ENCODE measurements at regions not wholly inside any gene's neighbourhood (a gene's known extent, or its start where the extent isn't known, plus 50 kb on each side); places are given as distances from the start of the nearest gene placed in this dataset.
"Not testable (repeated sequence)": the region's sequence is repeated elsewhere in the genome, so short reads cannot be mapped to it uniquely, and the experiment has no call there.

GRCh38 chr10:33952692-33953360 is 618.4 kb upstream of the NRP1 start:
- no peak for DNase-seq

DNA sequence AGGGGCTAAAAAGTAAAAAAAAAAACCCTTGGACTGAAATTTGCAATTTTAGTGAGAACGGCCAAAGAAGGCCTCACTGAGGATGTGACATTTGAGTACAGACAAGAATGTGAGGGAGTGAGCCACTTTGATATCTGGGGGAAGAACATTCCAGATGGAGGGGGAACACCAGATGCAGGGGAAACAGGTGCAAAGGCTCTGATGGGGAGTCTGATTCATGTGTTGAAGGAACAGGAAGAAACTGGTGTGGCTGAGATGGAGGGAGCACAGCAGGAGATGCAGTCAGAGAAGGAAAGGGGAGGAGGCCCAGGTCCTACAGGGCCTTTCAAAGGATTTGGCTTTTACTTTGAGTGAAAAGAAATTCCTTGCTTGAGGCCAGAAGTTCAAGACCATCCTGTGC is 615.7 kb upstream of the NRP1 start:
- DNase-seq = no peak

GRCh38 chr10:33947544-33947943 is 613.1 kb upstream of the NRP1 start:
- no peak for DNase-seq

GRCh38 chr10:33945051-33945450 is 610.6 kb upstream of the NRP1 start:
- DNase-seq = no peak

DNA sequence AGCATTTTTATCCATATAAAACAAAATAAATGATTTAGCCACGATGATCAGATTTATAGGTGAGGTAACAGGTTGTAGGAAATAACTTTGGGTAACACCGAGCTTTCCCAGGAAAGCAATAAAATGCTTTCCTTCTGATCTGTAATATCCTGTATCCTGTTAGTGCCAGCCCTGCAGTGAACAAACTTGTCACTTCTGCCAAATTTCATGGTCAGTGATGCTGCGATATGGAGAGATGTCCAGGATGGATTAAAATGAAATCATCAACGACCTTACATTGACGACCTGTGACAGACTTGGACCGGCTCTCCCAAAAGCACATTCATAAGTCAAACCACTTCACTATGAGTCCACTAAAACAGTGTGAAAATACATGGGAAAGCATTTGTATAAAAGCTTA is 608.0 kb upstream of the NRP1 start:
- no peak for DNase-seq

DNA sequence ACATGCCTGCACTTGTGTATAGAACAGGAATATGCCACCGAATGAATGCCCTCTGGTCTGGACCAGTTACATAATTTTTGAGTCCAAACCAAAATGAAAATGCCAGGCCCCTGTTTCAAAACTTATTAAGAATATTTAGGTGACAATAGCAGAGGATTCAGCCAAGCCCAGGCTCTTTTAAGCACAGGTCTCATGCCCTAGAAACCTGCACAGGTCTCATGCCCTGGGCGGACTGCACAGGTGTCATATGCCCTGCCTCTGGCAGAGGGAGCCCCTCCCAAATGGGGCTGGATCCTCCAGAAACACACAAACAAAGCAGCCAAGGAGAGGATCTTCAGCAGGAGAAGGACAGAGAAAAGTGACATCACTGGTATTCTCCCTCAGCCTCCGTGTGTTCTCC is 605.4 kb upstream of the NRP1 start:
- DNase-seq = no peak

GRCh38 chr10:33939410-33939809 is 604.9 kb upstream of the NRP1 start:
- DNase-seq = no peak

DNA sequence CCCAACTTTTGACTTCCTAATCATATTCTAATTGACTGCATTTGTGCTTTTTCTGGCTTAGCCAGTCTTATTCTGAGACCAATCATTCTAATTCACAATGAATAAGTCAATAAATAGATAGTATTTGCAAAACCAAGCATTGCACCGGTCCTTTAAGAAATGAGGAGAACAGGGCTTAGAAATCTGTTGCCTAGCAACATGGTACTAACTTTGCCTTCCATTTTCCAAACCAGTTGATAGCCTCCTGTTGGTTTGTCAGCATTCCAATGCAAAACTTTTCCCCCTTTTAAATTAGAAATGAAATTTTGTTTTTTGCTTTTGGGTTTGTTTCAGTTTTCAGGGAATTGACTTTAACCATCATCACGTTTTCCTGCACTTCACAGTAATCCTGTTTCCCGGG is 603.5 kb upstream of the NRP1 start:
- no peak for DNase-seq

DNA sequence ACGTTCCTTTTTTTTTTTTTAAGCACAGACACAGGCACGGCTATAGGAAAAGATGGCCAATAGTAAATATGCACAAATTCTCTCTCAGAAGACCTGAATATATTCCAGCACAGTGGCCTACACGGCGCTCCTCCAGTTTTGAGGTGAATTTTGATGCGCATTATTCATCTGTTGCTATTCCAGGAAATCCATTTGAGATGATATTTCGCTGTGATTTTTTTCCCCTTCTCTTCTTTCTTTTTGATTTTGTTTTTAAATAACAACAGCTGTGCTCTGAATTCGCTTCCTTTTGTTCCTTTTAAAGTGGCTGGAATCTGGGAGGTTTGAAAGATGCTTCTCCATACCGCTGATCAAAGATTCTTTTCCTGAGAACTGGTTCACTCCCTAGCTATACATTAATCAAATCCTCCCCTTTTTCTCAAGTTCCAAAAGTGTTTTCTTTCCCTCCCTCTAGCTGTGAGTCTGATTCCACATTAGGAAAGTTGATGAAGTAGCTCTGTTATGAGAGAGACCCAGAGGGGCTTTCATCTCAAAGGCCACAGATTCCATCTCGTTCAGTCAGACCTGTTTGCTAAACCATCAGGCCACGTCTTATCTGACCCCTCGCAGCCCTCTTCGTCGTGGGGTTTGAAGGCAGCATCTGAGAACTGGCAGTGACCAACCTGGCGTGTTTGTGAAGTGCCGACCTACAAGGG is 602.7 kb upstream of the NRP1 start:
- no peak for DNase-seq

DNA sequence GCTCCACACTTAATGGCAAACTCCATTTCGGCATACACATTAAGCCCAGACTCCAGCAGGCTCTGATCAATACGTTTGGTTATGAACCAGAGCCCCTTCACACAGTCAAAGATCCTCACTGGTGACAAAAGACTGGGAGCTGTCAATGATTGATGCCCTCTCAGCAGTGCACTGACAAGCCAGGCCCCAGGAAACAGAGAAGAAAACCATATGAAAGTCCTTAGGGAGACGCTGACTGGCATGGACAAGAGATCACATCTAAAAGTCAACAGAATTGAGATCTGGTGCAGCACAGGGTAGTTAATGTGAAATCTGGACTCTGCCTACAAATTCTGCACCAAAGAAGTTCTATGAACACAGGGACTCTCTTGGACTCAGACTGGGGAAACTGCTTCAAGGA is 600.9 kb upstream of the NRP1 start:
- no peak for DNase-seq

DNA sequence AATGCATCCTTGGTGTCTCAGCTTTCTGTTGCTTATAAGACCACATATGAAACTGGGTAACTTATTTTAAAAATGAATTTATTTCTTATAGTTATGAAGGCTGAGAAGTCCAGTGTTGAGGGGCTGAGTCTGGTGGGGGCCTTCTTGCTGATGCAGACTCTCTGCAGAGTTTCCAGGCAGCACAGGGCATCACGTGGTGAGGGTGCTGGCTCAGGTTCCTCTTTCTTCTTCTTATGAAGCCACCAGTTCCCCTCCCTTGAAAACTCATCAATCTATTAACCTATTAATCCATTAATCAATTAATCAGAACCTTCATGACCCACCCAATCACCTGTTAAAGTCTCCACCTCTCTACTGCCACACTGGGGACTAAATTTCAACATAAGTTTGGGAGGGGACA is 595.6 kb upstream of the NRP1 start:
- DNase-seq = no peak

GRCh38 chr10:33927347-33927746 is 592.9 kb upstream of the NRP1 start:
- DNase-seq = no peak

DNA sequence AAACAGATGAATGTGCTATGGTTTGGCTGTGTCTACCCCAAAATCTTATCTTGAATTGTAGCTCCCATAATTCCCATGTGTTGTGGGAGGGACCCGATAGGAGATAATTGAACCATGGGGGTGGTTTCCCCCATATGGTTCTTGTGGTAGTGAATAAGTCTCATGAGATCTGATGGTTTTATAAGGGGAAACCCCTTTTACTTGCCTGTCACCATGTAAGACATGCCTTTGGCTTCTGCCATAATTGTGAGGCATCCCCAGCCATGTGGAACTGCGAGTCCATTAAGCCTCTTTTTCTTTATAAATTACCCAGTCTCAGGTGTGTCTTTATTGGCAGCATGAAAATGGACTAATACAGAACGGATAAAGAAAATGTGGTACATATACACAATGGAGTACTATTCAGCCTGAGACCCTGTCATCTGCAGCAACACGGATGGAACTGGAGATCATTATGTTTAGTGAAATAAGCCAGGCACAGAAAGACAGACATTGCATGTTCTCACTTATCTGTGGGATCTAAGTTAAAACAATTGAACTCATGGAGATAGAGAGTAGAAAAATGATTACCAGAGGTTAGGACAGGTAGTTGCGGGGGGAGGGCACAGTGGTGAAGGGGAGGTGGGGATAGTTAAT is 587.6 kb upstream of the NRP1 start:
- DNase-seq = no peak

- DNase-seq = no peak
These were observed 585.9 kb upstream of the NRP1 start for GRCh38 chr10:33920351-33920750.

DNA sequence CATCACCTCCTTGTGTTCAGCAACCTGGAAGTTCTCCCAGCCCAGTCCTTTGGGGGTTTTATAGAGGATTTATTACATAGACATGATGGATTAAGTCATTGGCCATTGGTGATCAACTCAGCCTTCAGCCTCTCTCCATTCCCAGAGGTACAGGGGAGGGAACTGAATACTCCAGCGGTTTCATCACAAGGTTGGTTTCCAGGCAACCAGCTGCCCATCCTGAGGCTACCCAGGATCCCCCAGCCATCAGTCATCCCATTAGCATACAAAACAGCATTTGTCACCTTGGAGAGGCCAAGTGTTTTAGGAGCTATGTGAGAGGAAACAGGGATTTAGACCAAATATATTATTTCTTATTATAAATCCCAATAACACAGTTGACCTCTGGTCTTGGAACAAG is 584.8 kb upstream of the NRP1 start:
- no peak for DNase-seq

DNA sequence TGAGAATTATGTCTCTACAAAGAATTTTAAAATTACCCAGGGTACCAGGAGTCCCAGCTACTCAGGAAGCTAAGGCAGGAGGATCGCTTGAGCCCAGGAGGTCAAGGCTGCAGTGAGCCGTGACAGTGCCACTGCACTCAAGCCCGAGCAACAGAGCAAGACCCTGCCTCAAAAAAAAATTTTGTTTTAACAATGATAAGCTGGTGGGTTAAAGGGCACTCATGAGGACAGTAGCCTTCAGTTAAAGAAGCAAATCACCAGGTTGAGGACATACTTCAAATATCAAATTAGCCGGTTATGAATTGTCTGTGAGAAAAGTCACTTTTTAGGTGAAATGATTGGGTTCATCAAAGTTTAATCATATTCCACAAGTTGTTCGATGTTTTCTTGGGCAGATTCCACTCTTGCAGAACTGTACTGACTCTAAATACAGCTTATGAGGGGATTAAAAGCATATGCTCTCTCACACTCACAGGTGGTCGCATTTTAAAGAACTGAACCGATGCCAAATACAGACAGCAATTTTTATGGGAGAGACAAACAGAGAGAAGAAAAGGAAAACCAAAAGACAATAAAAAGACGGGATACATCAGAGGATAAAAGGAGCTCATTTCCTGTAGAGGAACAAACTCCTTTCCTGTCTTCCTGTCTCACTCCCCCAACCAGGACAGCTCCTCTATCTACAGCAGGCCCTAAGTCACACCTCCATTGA is 582.8 kb upstream of the NRP1 start:
- DNase-seq = no peak

- DNase-seq = no peak
These were observed 580.3 kb upstream of the NRP1 start for GRCh38 chr10:33914746-33915145.

DNA sequence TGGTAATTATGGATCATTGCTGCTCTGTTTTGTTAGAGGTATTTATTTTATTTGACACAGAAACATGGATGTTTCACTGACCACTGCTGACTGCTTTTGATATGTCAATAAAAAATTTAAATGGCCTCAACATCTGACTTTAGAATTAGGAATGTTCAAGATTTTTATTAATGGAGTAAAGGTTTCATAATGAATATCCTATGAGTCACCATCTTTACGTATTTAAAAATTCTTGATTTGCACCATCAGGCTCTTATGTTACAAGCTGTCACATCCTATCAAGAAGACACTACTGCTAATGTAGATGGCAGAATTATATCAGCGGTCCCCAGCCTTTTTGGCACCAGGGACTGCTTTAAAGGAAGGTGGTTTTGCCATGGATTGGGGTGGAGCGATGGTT is 578.7 kb upstream of the NRP1 start:
- no peak for DNase-seq

GRCh38 chr10:33909476-33909875 is 575.0 kb upstream of the NRP1 start:
- not testable (repeated sequence) for DNase-seq

GRCh38 chr10:33901166-33901565 is 566.7 kb upstream of the NRP1 start:
- DNase-seq = no peak

- no peak for DNase-seq
These were observed 566.1 kb upstream of the NRP1 start for GRCh38 chr10:33900596-33900995.

- DNase-seq = no peak
These were observed 565.4 kb upstream of the NRP1 start for GRCh38 chr10:33899578-33900531.

Measured in activated gamma-delta T cell (primary cell).